ENCODE measurements at regions not wholly inside any gene's neighbourhood (a gene's known extent, or its start where the extent isn't known, plus 50 kb on each side); places are given as distances from the start of the nearest gene placed in this dataset.

GRCh38 chr2:111626865-111627163, 257.2 kb downstream of the ANAPC1 start:
- H3K18ac ChIP-seq (ENCODE audit: low read depth, low read length): no peak overlapping the region
- intact Hi-C loops (cut with micrococcal nuclease) (no loop called here), dilution Hi-C loops (cut with HindIII; ENCODE audit: low sequenced_read_pairs, unreplicated experiment) (no loop called here), in situ Hi-C loops (cut with MboI; ENCODE audit: low sequenced_read_pairs) (no loop called here)
- H2AFZ ChIP-seq (replicated peaks; ENCODE audit: low read length, poor library complexity): no peak overlapping the region
- H3K79me1 ChIP-seq (ENCODE audit: low read depth in 1 of 2, low read length in 2 of 2): no peaks in the 10 kb centered on the region
- H2AK5ac ChIP-seq (ENCODE audit: low read depth, low read length): no peak overlapping the region
- no peak overlapping the region for H3K27ac ChIP-seq (ENCODE audit: insufficient read depth, low read length)
- no peak overlapping the region for H3K4me3 ChIP-seq (ENCODE audit: insufficient read depth, low read depth, low read length)
- no peak overlapping the region for H4K91ac ChIP-seq (ENCODE audit: insufficient read depth, low read depth, low read length)
- H4K20me1 ChIP-seq (ENCODE audit: insufficient read depth, low read length): no peaks in the 10 kb centered on the region
- peaks cover 4% of the 10 kb centered on the region; the same call in 1 of the 2 replicates for H3K4me1 ChIP-seq (ENCODE audit: control insufficient read depth, insufficient read depth, low read length)
- no peaks in the 10 kb centered on the region for H3K36me3 ChIP-seq (ENCODE audit: control insufficient read depth, insufficient read depth, low read length)
- no peak overlapping the region for H2BK5ac ChIP-seq (ENCODE audit: low read depth, low read length, poor library complexity, severe bottlenecking)
- BruUV-seq (replicated peaks): no TSS peak
- CTCF ChIA-PET: no interaction called here
- H2BK120ac ChIP-seq (ENCODE audit: low read depth, low read length): no peak overlapping the region
- H3K9me1 ChIP-seq (ENCODE audit: insufficient read depth, low read length): no peaks in the 10 kb centered on the region
- TF ChIP-seq ELK1 (IDR thresholded peaks at IDR 0.05; ENCODE audit: borderline replicate concordance, low read depth, low read length) (no peak), USF2 (IDR thresholded peaks at IDR 0.05; ENCODE audit: low read depth, low read length) (no peak), FOS (IDR thresholded peaks at IDR 0.05; ENCODE audit: low read depth, low read length) (no peak), CHD1 (IDR thresholded peaks at IDR 0.05; ENCODE audit: low read depth, low read length) (no peak), MAFK (IDR thresholded peaks at IDR 0.05; ENCODE audit: low read depth, low read length) (no peak), SMC3 (IDR thresholded peaks at IDR 0.05; ENCODE audit: low read depth, low read length) (no peak), RFX5 (IDR thresholded peaks at IDR 0.05; ENCODE audit: low read depth, low read length) (no peak), RCOR1 (IDR thresholded peaks at IDR 0.05; ENCODE audit: insufficient replicate concordance, low read length) (no peak), MXI1 (IDR thresholded peaks at IDR 0.05; ENCODE audit: borderline replicate concordance, low read depth, low read length) (no peak), MAZ (IDR thresholded peaks at IDR 0.05; ENCODE audit: borderline replicate concordance, low read depth, low read length) (no peak)
- DNase-seq: no peak
- H2AK9ac ChIP-seq (replicated peaks; ENCODE audit: low read depth, low read length, poor library complexity): no peak overlapping the region
- H3K23ac ChIP-seq (ENCODE audit: low read depth, low read length): no peak overlapping the region
- no peak for ATAC-seq (ENCODE audit: low read depth)
- H4K8ac ChIP-seq (ENCODE audit: low read depth in 2 of 2, low read length in 2 of 2): no peak overlapping the region
- H4K5ac ChIP-seq (ENCODE audit: low read depth, low read length): no peak overlapping the region
- H3K9me3 ChIP-seq (ENCODE audit: control insufficient read depth, insufficient read depth, low read length): no peaks in the 10 kb centered on the region; the same call in 1 of the 2 replicates
- no peak overlapping the region for H2BK15ac ChIP-seq (ENCODE audit: low read depth, low read length)
- no peak overlapping the region for H3K14ac ChIP-seq (replicated peaks; ENCODE audit: low read depth, low read length)
- H3K4me2 ChIP-seq (ENCODE audit: low read depth, low read length): no peak overlapping the region
- no peak overlapping the region for H3K9ac ChIP-seq (ENCODE audit: low read depth, low read length)
- no peak overlapping the region for H3K4ac ChIP-seq (ENCODE audit: low read depth, low read length)
- POLR2A ChIA-PET (ENCODE audit: unreplicated experiment): no interaction called here
- no peak overlapping the region for H3K56ac ChIP-seq (ENCODE audit: extremely low read depth, insufficient read depth, low read length)
- H3K27me3 ChIP-seq (ENCODE audit: control insufficient read depth, insufficient read depth, low read length): no peaks in the 10 kb centered on the region; the same call in 1 of the 2 replicates
- H2BK20ac ChIP-seq (ENCODE audit: low read depth, low read length): no peak overlapping the region
